Loucy (cell line): ENCODE measurements at regions not wholly inside any gene's neighbourhood (a gene's known extent, or its start where the extent isn't known, plus 50 kb on each side); places are given as distances from the start of the nearest gene placed in this dataset.

Source experiments
- H2AFZ ChIP-seq: fragments of 200-600 bp; sonication (generic); 2 replicates; pipeline ENCODE4 v1.6.0; 2016; ENCODE audit warnings: antibody characterized with exemption, mild to moderate bottlenecking, low read length, moderate library complexity
- H3F3A ChIP-seq: fragments of 200-600 bp; 2 replicates; pipeline ENCODE4 v1.6.0; 2016; ENCODE audit warnings: antibody characterized with exemption, low read depth, mild to moderate bottlenecking
- H3K27me3 ChIP-seq: fragments of 200-600 bp; sonication (generic); 2 replicates; pipeline ENCODE4 v1.6.1; 2014; ENCODE audit warnings: low read length, mild to moderate bottlenecking; ENCODE audit not compliant: insufficient read depth, poor library complexity, severe bottlenecking
- H3K36me3 ChIP-seq: fragments of 200-600 bp; sonication (generic); 2 replicates; pipeline ENCODE4 v1.6.1; 2016; ENCODE audit warnings: low read length; ENCODE audit not compliant: insufficient read depth
- H3K4me1 ChIP-seq: fragments of 200-600 bp; sonication (generic); 2 replicates; pipeline ENCODE4 v1.5.1; 2014; ENCODE audit warnings: low read length, mild to moderate bottlenecking; ENCODE audit not compliant: insufficient read depth, poor library complexity, severe bottlenecking
- H3K4me2 ChIP-seq: fragments of 200-600 bp; sonication (generic); 2 replicates; pipeline ENCODE4 v1.6.0; 2014; ENCODE audit warnings: antibody characterized with exemption, low read length, low read depth, mild to moderate bottlenecking; ENCODE audit not compliant: poor library complexity, severe bottlenecking
- H3K4me3 ChIP-seq: fragments of 200-600 bp; sonication (generic); 2 replicates; pipeline ENCODE4 v1.5.1; 2014; ENCODE audit warnings: low read length, mild to moderate bottlenecking, mixed read lengths; ENCODE audit not compliant: poor library complexity, severe bottlenecking
- H3K79me2 ChIP-seq: fragments of 200-600 bp; sonication (generic); 2 replicates; pipeline ENCODE4 v1.6.1; 2014; ENCODE audit warnings: low read length; ENCODE audit not compliant: insufficient read depth
- H3K9ac ChIP-seq: fragments of 200-600 bp; sonication (generic); 2 replicates; pipeline ENCODE4 v1.6.0; 2014; ENCODE audit warnings: mild to moderate bottlenecking, low read depth, low read length, moderate library complexity; ENCODE audit not compliant: poor library complexity, severe bottlenecking
- H3K9me2 ChIP-seq: fragments of 200-600 bp; sonication (generic); replicated peaks from 2 replicates; pipeline ENCODE4 v1.6.1; 2016; ENCODE audit warnings: low read depth, low read length, mixed read lengths
- H3K9me3 ChIP-seq: fragments of 200-600 bp; sonication (generic); 2 replicates; pipeline ENCODE4 v1.6.1; 2014; ENCODE audit warnings: mild to moderate bottlenecking, antibody characterized with exemption, low read length, low read depth; ENCODE audit not compliant: insufficient read depth
- H4K20me1 ChIP-seq: fragments of 200-600 bp; sonication (generic); 2 replicates; pipeline ENCODE4 v1.6.0; 2014; ENCODE audit warnings: antibody characterized with exemption, low read length, mild to moderate bottlenecking; ENCODE audit not compliant: insufficient read depth, poor library complexity, severe bottlenecking
- EZH2phosphoT487 ChIP-seq: fragments of 200-600 bp; IDR thresholded peaks from 2 replicates; pipeline ENCODE4 v1.6.1; 2018; ENCODE audit warnings: antibody characterized with exemption, mild to moderate bottlenecking, moderate library complexity, borderline replicate concordance
- TF ChIP-seq, protein P1 (sequence below): fragments of 200-600 bp; sonication (generic); conservative IDR thresholded peaks from 2 replicates; pipeline ENCODE4 v1.5.1; 2014; ENCODE audit warnings: mild to moderate bottlenecking, antibody characterized with exemption, low read length

- Histone ChIP-seq H3K4me3 (no peak overlapping the region), H3F3A (no peaks in the 10 kb centered on the region), H3K79me2 (no peaks in the 10 kb centered on the region), H3K4me2 (peak overlapping the region; percentile 21), H2AFZ (no peak overlapping the region), H3K4me1 (peaks cover 45% of the 10 kb centered on the region), H3K36me3 (no peaks in the 10 kb centered on the region), H3K27me3 (no peaks in the 10 kb centered on the region), H4K20me1 (no peaks in the 10 kb centered on the region), H3K9me3 (no peaks in the 10 kb centered on the region), H3K9ac (peak overlapping the region; percentile 11), H3K9me2 (no peaks in the 10 kb centered on the region)
- TF ChIP-seq, protein P1, sequence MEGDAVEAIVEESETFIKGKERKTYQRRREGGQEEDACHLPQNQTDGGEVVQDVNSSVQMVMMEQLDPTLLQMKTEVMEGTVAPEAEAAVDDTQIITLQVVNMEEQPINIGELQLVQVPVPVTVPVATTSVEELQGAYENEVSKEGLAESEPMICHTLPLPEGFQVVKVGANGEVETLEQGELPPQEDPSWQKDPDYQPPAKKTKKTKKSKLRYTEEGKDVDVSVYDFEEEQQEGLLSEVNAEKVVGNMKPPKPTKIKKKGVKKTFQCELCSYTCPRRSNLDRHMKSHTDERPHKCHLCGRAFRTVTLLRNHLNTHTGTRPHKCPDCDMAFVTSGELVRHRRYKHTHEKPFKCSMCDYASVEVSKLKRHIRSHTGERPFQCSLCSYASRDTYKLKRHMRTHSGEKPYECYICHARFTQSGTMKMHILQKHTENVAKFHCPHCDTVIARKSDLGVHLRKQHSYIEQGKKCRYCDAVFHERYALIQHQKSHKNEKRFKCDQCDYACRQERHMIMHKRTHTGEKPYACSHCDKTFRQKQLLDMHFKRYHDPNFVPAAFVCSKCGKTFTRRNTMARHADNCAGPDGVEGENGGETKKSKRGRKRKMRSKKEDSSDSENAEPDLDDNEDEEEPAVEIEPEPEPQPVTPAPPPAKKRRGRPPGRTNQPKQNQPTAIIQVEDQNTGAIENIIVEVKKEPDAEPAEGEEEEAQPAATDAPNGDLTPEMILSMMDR, result no peak
- no peak for TF ChIP-seq EZH2phosphoT487
Measured at GRCh38 chr13:24624801-24625231, 55.4 kb upstream of the ATP12A start.

DNA sequence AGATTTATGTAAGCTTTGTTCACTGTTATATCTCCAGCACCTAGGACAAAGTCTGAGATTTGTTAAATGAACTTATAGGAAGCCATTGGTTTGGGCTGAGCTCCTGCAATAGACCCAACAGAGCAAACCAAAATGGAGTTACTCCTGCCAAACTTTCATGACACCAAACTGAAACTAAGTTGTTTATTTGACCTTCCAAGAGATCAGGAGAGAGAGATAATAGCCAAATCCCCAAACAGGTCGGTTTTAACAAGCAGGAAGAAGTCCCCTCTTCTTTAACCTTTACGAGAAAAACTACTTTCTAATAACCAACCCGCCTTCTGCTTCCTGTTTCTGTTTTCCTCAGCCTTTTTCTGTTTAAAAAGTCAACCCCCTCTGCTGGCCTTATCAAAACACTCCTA lies 54.9 kb upstream of the ATP12A start:
- H3K9ac ChIP-seq, result peak overlapping the region; percentile 53
- H2AFZ ChIP-seq, result peak overlapping the region; percentile 45; the same call in 1 of the 2 replicates
- no peaks in the 10 kb centered on the region for H3F3A ChIP-seq
- H3K79me2 ChIP-seq, result no peaks in the 10 kb centered on the region
- no peaks in the 10 kb centered on the region for H3K36me3 ChIP-seq
- H4K20me1 ChIP-seq, result no peaks in the 10 kb centered on the region
- TF ChIP-seq, protein P1, result no peak; the same call in 1 of the 2 replicates
- no peak for TF ChIP-seq EZH2phosphoT487
- H3K9me3 ChIP-seq, result no peaks in the 10 kb centered on the region
- no peaks in the 10 kb centered on the region for H3K9me2 ChIP-seq
- peak overlapping the region; percentile 21 for H3K4me2 ChIP-seq
- H3K27me3 ChIP-seq, result no peaks in the 10 kb centered on the region
- H3K4me3 ChIP-seq, result no peak overlapping the region
- peaks cover 45% of the 10 kb centered on the region for H3K4me1 ChIP-seq

DNA sequence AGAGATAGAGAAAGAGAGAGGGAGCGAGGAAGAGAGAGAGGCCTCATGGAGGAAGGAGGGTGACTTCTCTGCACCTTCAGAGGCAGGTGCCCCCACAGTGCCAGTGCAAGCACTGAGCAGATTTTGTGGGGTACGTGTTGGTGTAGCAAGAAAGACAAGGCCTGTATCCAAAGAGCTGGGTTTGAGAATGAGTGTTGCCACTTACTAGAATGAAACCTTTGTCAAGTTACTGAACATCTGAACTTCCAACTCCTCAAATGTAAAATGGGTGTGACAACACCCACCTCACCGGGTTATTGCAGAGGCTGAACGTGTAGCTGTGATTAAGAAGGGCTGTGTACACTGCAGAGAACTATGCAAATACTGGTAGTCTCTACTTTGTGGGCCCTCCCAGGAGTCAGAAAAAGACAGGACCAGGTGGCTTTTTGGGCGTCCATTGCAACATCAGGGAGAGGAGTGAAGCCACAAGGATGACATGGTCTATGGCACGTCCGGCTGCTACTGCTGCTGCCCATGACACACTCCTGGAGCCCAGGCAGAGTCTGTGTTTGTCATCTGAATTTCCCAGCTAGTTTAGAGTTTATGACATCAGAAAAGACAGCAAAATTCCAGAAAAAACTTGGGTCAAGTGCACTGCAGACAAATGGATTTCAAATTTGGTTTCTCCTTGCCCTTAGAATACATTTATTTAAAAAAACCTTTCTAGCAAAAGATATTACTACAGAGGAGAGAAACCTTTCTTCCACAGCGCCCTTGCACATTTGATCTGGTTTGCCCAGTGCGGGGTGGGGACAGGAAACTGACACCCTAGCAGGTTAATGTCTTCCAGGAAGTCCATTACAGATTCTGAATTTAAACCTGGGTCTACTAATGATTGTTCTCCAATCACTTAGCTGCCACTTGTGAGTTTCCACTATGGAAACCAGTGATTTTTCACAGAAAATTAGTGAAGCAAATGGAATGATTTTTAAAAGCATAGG lies 54.0 kb upstream of the ATP12A start:
- Histone ChIP-seq H3K9me3 (no peaks in the 10 kb centered on the region), H3K9me2 (no peaks in the 10 kb centered on the region), H3F3A (no peaks in the 10 kb centered on the region), H4K20me1 (no peaks in the 10 kb centered on the region), H3K79me2 (no peaks in the 10 kb centered on the region), H3K4me3 (no peak overlapping the region), H3K27me3 (no peaks in the 10 kb centered on the region), H3K9ac (peak overlapping the region; percentile 53), H2AFZ (peak overlapping the region; percentile 45), H3K4me1 (peaks cover 51% of the 10 kb centered on the region), H3K4me2 (peak overlapping the region; percentile 21), H3K36me3 (no peaks in the 10 kb centered on the region)
- TF ChIP-seq, protein P1, result 0 out of 2 replicates have a peak, but pooled peaks have one; percentile 6
- no peak for TF ChIP-seq EZH2phosphoT487
